ENCODE measurements at regions not wholly inside any gene's neighbourhood (a gene's known extent, or its start where the extent isn't known, plus 50 kb on each side); places are given as distances from the start of the nearest gene placed in this dataset.
"Not testable (repeated sequence)": the region's sequence is repeated elsewhere in the genome, so short reads cannot be mapped to it uniquely, and the experiment has no call there.

- POLR2A ChIA-PET: no interaction called here
- CTCF ChIA-PET: no interaction called here
Measured at GRCh38 chr12:68984796-68985573, 52.0 kb upstream of the CPM start.

- CTCF ChIA-PET: not testable (repeated sequence)
Measured at GRCh38 chr12:68997526-68997925, 64.6 kb upstream of the CPM start.

GRCh38 chr12:68998041-68998440 lies 65.1 kb upstream of the CPM start:
- CTCF ChIA-PET: no interaction called here
- POLR2A ChIA-PET: no interaction called here

More at GRCh38 chr12:68997526-68997925, 64.6 kb upstream of the CPM start:
- POLR2A ChIA-PET: not testable (repeated sequence)

- ChIA-PET CTCF (no interaction called here), POLR2A (no interaction called here)
Measured at GRCh38 chr12:69000074-69000473, 67.1 kb upstream of the CPM start.

- CTCF ChIA-PET: no interaction called here
- POLR2A ChIA-PET: no interaction called here
Measured at GRCh38 chr12:69000540-69001243, 67.7 kb upstream of the CPM start.

GRCh38 chr12:69001251-69001650 lies 68.3 kb upstream of the CPM start:
- CTCF ChIA-PET: no interaction called here

GRCh38 chr12:69002969-69003368 lies 70.0 kb upstream of the CPM start:
- CTCF ChIA-PET: no interaction called here
- POLR2A ChIA-PET: no interaction called here

More at GRCh38 chr12:69001251-69001650, 68.3 kb upstream of the CPM start:
- POLR2A ChIA-PET: no interaction called here

GRCh38 chr12:69003991-69004390 lies 71.0 kb upstream of the CPM start:
- CTCF ChIA-PET: no interaction called here
- POLR2A ChIA-PET: no interaction called here

- ChIA-PET POLR2A (no interaction called here), CTCF (no interaction called here)
Measured at GRCh38 chr12:69007101-69007854, 74.3 kb upstream of the CPM start.

- ChIA-PET POLR2A (no interaction called here), CTCF (no interaction called here)
Measured at GRCh38 chr12:69007855-69008351, 74.9 kb upstream of the CPM start.

GRCh38 chr12:69008520-69008919 lies 75.5 kb upstream of the CPM start:
- POLR2A ChIA-PET: no interaction called here
- CTCF ChIA-PET: no interaction called here

- ChIA-PET CTCF (no interaction called here), POLR2A (interaction anchor here (0.6 kb wide), 1 partner anchor 91 kb away, joined by 4 read pairs; no protein-coding TSS in a partner anchor)
Measured at GRCh38 chr12:69014047-69014446, 81.1 kb upstream of the CPM start.

GRCh38 chr12:69015017-69015416 lies 82.0 kb upstream of the CPM start:
- ChIA-PET CTCF (no interaction called here), POLR2A (no interaction called here)

- ChIA-PET CTCF (no interaction called here), POLR2A (no interaction called here)
Measured at GRCh38 chr12:69015831-69016230, 82.9 kb upstream of the CPM start.

GRCh38 chr12:69019082-69019481 lies 86.1 kb upstream of the CPM start:
- POLR2A ChIA-PET: no interaction called here
- CTCF ChIA-PET: no interaction called here

- ChIA-PET CTCF (no interaction called here), POLR2A (no interaction called here)
Measured at GRCh38 chr12:69019910-69020309, 86.9 kb upstream of the CPM start.

- CTCF ChIA-PET: no interaction called here
- POLR2A ChIA-PET: no interaction called here
Measured at GRCh38 chr12:69022674-69023073, 89.7 kb upstream of the CPM start.

- POLR2A ChIA-PET: no interaction called here
- CTCF ChIA-PET: no interaction called here
Measured at GRCh38 chr12:69023840-69024239, 90.9 kb upstream of the CPM start.

GRCh38 chr12:69024413-69024812 lies 91.4 kb upstream of the CPM start:
- ChIA-PET POLR2A (no interaction called here), CTCF (no interaction called here)

- ChIA-PET CTCF (no interaction called here), POLR2A (no interaction called here)
Measured at GRCh38 chr12:69024907-69025306, 91.9 kb upstream of the CPM start.

- POLR2A ChIA-PET: no interaction called here
- CTCF ChIA-PET: no interaction called here
Measured at GRCh38 chr12:69026336-69026735, 93.4 kb upstream of the CPM start.

Measured in activated CD8-positive, alpha-beta memory T cell treated with anti-CD3 and anti-CD28 coated beads for 36 hours (primary cell).